ENCODE measurements at regions not wholly inside any gene's neighbourhood (a gene's known extent, or its start where the extent isn't known, plus 50 kb on each side); places are given as distances from the start of the nearest gene placed in this dataset.

DNA sequence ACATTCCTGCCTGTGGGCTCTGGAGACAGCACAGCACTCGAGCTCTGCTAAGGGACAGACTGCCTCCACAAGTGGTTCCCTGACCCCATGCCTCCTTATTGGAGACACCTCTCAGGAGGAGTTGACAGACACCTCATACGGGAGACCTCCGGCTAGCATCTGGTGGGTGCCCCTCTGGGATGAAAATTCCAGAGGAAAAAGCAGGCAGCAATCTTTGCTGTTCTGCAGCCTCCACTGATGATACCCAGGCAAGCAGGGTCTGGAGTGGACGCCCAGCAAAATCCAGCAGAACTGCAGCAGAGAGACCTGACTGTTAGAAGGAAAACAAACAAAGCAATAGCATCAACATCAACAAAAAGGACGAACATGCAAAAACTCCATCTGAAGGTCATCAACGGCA is 639.4 kb downstream of the SLC16A7 start:
- TF ChIP-seq, protein P1, sequence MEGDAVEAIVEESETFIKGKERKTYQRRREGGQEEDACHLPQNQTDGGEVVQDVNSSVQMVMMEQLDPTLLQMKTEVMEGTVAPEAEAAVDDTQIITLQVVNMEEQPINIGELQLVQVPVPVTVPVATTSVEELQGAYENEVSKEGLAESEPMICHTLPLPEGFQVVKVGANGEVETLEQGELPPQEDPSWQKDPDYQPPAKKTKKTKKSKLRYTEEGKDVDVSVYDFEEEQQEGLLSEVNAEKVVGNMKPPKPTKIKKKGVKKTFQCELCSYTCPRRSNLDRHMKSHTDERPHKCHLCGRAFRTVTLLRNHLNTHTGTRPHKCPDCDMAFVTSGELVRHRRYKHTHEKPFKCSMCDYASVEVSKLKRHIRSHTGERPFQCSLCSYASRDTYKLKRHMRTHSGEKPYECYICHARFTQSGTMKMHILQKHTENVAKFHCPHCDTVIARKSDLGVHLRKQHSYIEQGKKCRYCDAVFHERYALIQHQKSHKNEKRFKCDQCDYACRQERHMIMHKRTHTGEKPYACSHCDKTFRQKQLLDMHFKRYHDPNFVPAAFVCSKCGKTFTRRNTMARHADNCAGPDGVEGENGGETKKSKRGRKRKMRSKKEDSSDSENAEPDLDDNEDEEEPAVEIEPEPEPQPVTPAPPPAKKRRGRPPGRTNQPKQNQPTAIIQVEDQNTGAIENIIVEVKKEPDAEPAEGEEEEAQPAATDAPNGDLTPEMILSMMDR (optimal IDR thresholded peaks at IDR 0.05 in 1 of 3, IDR thresholded peaks at IDR 0.05 in 1 of 3, conservative IDR thresholded peaks at IDR 0.05 in 1 of 3; ENCODE audit: extremely low read depth in 1 of 3, insufficient read depth in 2 of 3, low read length in 3 of 3) = no peak
- TF ChIP-seq EZH2 (IDR thresholded peaks at IDR 0.05; ENCODE audit: low read length) = no peak
